ENCODE measurements at regions not wholly inside any gene's neighbourhood (a gene's known extent, or its start where the extent isn't known, plus 50 kb on each side); places are given as distances from the start of the nearest gene placed in this dataset.

- DNase-seq: no peak
- Histone ChIP-seq H3K4me3 (no peak overlapping the region), H3K27me3 (no peaks in the 10 kb centered on the region), H3K27ac (no peak overlapping the region), H3K9me3 (no peaks in the 10 kb centered on the region), H3K36me3 (no peaks in the 10 kb centered on the region), H3K4me1 (ENCODE audit: insufficient read depth) (peaks cover 2% of the 10 kb centered on the region)
- no peak for TF ChIP-seq POLR2A (IDR thresholded peaks at IDR 0.05)
- intact Hi-C loops (cut with DNase I): no loop called here
- WGBS, 3 donors: 56 to 71% (median 67%) methylated on average over 6 of the region's 6 CpGs
Measured at GRCh38 chr17:77811521-77811920, 147.0 kb upstream of the TNRC6C start.

DNA sequence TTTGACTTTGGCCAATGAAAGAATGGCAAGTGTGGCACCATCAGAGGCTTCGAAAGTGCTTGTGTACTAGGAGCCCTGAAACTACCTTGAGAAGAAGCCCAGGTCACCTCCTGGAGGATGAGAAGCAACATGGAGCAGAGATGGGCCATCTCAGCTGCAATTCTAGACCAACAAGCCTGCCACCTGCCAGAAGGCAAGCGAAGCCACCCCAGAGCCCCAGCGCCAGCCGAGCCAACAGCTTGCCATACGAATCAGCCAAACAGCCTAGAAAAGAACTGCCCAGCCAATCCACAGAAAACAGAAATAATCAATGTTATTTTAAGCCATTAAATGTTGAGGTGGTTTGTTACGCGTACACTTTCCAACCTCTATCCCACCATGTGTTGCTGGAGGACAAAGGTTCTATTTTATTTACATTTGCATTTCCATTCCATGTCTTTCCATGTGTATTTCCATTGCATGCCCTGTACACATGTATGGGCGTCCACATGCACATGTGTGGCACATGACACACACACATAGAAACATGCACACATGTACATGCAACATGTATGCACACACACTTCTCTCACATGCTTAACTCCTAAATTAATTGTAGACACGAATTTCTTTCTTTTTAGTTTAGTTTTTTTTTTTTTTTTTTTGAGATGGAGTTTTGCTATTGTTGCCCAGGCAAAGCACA lies 144.3 kb upstream of the TNRC6C start:
- H3K4me1 ChIP-seq (ENCODE audit: insufficient read depth): peaks cover 2% of the 10 kb centered on the region
- TF ChIP-seq CTCF (IDR thresholded peaks at IDR 0.05) (no peak), POLR2A (IDR thresholded peaks at IDR 0.05) (no peak), EP300 (IDR thresholded peaks at IDR 0.05) (no peak)
- H3K4me3 ChIP-seq: no peak overlapping the region
- H3K27ac ChIP-seq: no peak overlapping the region
- H3K9me3 ChIP-seq: no peaks in the 10 kb centered on the region
- DNase-seq: no peak
- H3K36me3 ChIP-seq: no peaks in the 10 kb centered on the region
- no peaks in the 10 kb centered on the region for H3K27me3 ChIP-seq
- 80 to 94% (median 89%) methylated on average over 9 of the region's 9 CpGs for WGBS, 3 donors
- intact Hi-C loops (cut with DNase I): no loop called here

DNA sequence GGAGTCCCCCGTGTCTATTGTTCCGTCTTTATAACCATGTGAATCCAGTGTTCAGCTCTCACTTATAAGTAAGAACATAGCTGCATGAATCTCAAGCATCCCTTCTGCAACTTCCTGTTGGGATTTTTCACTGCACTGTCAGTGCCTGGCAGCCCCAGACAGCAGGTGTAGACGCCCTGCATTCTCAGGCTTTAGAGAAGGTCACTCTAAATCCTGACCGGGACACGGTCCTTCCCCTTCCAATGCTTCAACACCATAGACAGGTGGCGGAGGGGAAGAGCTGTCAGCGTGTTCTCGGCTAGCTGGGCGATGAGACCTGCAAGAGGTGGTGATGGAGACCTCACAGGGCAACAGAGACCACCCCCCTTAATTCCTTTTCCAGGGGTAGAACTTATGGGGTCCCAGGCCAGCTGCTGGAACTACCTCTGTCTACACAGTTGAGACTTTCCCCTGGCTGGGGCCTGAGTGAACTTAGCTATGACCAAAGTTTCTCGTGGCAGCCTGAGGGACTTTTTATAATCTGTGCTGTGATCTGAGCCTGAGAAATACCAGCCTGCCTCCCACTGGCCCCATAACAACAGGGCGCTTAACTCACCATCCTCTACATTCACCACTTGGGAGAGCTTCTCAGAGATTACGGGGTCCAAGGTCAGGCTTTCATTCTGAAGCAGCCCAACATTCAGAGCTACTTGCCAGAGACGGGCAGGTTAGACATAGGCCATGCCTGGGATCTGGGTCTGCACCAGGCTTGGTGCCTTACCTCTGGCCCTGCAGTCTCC lies 143.2 kb upstream of the TNRC6C start:
- TF ChIP-seq CTCF (IDR thresholded peaks at IDR 0.05) (no peak), POLR2A (IDR thresholded peaks at IDR 0.05) (no peak), EP300 (IDR thresholded peaks at IDR 0.05) (no peak)
- Histone ChIP-seq H3K4me3 (no peak overlapping the region), H3K9me3 (no peaks in the 10 kb centered on the region), H3K27ac (no peak overlapping the region), H3K27me3 (no peaks in the 10 kb centered on the region), H3K36me3 (no peaks in the 10 kb centered on the region), H3K4me1 (ENCODE audit: insufficient read depth) (peaks cover 2% of the 10 kb centered on the region)
- no peak for DNase-seq
- intact Hi-C loops (cut with DNase I): no loop called here
- WGBS, 3 donors: 77 to 80% (median 78%) methylated on average over 13 of the region's 13 CpGs

GRCh38 chr17:77817953-77818352 lies 140.6 kb upstream of the TNRC6C start:
- WGBS, 3 donors: 87 to 95% (median 91%) methylated on average over 4 of the region's 4 CpGs
- DNase-seq: no peak
- H3K27ac ChIP-seq: no peak overlapping the region
- TF ChIP-seq EP300 (IDR thresholded peaks at IDR 0.05) (no peak), CTCF (IDR thresholded peaks at IDR 0.05) (no peak), POLR2A (IDR thresholded peaks at IDR 0.05) (no peak)
- H3K27me3 ChIP-seq: no peaks in the 10 kb centered on the region
- intact Hi-C loops (cut with DNase I): no loop called here
- no peaks in the 10 kb centered on the region for H3K9me3 ChIP-seq
- H3K36me3 ChIP-seq: no peaks in the 10 kb centered on the region
- no peaks in the 10 kb centered on the region for H3K4me1 ChIP-seq (ENCODE audit: insufficient read depth)
- no peak overlapping the region for H3K4me3 ChIP-seq

DNA sequence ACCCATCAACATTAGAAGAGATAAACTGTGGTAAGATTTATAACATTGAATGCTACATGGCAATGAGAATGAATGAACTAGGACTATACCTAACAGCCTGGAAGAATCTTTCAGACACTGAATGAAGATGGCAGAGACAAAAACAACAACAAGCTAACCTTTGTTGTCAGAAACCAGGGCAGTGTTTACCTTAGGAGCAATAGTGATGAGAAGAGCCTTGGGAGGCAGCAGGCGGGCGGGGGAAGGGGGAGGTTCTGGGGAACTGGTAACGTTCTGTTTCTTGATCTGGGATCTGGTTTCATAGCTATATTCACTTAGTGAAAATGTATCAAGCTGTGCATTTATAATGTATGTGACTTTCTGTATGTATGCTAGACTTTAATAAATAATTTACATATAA lies 139.0 kb upstream of the TNRC6C start:
- no peaks in the 10 kb centered on the region for H3K4me1 ChIP-seq (ENCODE audit: insufficient read depth)
- intact Hi-C loops (cut with DNase I): no loop called here
- WGBS, 3 donors: 71 to 80% (median 78%) methylated on average over 3 of the region's 3 CpGs
- no peak overlapping the region for H3K27ac ChIP-seq
- no peak for TF ChIP-seq EP300 (IDR thresholded peaks at IDR 0.05)
- no peak for TF ChIP-seq POLR2A (IDR thresholded peaks at IDR 0.05)
- no peak for TF ChIP-seq CTCF (IDR thresholded peaks at IDR 0.05)
- no peaks in the 10 kb centered on the region for H3K9me3 ChIP-seq
- H3K36me3 ChIP-seq: no peaks in the 10 kb centered on the region
- H3K27me3 ChIP-seq: no peaks in the 10 kb centered on the region
- no peak overlapping the region for H3K4me3 ChIP-seq
- no peak for DNase-seq
